ENCODE measurements at regions not wholly inside any gene's neighbourhood (a gene's known extent, or its start where the extent isn't known, plus 50 kb on each side); places are given as distances from the start of the nearest gene placed in this dataset.

DNA sequence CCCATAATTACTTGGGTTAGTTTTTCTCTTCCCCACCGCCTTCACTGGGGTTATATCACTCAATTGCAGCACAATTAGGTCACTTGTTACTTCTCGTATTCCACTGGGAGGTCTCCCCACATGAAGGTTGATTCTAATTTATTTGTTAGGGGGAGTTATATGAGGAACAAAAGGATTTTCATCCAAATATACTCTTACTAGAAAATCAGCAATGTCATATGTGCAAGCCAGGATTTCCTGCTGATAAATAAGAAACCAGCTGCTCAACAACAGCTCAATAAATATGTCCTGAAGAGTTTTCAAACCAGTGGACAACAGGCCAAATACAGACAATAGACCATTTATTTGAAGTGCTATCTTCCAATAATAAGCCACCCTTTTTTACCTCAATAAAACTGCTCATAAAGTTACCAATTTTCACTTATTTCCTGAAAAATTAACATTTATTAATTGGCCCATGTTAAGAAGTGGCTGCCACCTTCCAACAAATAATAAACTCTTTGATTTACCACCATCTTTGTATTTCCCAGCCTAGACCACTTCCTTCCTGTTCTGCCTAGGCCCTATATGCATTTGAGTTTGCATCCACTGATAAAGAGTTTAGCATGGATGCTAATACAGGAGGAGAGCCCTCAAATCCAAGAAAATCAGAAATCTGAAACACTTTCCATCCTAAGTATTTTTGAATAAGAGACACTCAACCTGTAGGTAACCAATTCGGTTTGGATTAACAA is 184.4 kb upstream of the SLC39A10 start:
- TF ChIP-seq EZH2 (IDR thresholded peaks at IDR 0.05; ENCODE audit: low read length, unreplicated experiment) (no peak), EZH2phosphoT487 (IDR thresholded peaks at IDR 0.05; ENCODE audit: borderline replicate concordance, low read length) (no peak)
- TF ChIP-seq, protein P1, sequence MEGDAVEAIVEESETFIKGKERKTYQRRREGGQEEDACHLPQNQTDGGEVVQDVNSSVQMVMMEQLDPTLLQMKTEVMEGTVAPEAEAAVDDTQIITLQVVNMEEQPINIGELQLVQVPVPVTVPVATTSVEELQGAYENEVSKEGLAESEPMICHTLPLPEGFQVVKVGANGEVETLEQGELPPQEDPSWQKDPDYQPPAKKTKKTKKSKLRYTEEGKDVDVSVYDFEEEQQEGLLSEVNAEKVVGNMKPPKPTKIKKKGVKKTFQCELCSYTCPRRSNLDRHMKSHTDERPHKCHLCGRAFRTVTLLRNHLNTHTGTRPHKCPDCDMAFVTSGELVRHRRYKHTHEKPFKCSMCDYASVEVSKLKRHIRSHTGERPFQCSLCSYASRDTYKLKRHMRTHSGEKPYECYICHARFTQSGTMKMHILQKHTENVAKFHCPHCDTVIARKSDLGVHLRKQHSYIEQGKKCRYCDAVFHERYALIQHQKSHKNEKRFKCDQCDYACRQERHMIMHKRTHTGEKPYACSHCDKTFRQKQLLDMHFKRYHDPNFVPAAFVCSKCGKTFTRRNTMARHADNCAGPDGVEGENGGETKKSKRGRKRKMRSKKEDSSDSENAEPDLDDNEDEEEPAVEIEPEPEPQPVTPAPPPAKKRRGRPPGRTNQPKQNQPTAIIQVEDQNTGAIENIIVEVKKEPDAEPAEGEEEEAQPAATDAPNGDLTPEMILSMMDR (conservative IDR thresholded peaks at IDR 0.05; ENCODE audit: low read depth, low read length), result no peak
